SK-N-SH treated with all-trans-retinoic acid at 6 μM for 48 hours (cell line): ENCODE measurements at regions not wholly inside any gene's neighbourhood (a gene's known extent, or its start where the extent isn't known, plus 50 kb on each side); places are given as distances from the start of the nearest gene placed in this dataset.

Source experiments
- ATAC-seq: fragments of 200-7000 bp; cut with Tn5 transposase; 3 replicates; pipeline ENCODE4 v1.9.1; 2020; ENCODE audit warnings: mild to moderate bottlenecking, moderate library complexity
- ARNTL ChIP-seq: fragments of 450-650 bp; formaldehyde crosslinking; IDR thresholded peaks from 2 replicates; pipeline ENCODE4 v1.5.0; 2020; ENCODE audit warnings: low read depth, mild to moderate bottlenecking, moderate library complexity, borderline replicate concordance
- BACH2 ChIP-seq: fragments of 250-450 bp; sonication (Bioruptor Pico); IDR thresholded peaks from 2 replicates; pipeline ENCODE4 v1.9.0; 2021; ENCODE audit warnings: mild to moderate bottlenecking, borderline replicate concordance
- CSDC2 ChIP-seq: fragments of 250-450 bp; sonication (Bioruptor Pico); IDR thresholded peaks from 2 replicates; pipeline ENCODE4 v1.5.0; 2020; ENCODE audit warnings: mild to moderate bottlenecking, moderate library complexity
- ESRRG ChIP-seq: fragments of 250-450 bp; sonication (Bioruptor Pico); IDR thresholded peaks from 2 replicates; pipeline ENCODE4 v1.6.1; 2021; ENCODE audit warnings: mild to moderate bottlenecking
- GLIS3 ChIP-seq: fragments of 250-450 bp; sonication (Bioruptor Pico); IDR thresholded peaks from 2 replicates; pipeline ENCODE4 v1.5.0; 2020; ENCODE audit warnings: mild to moderate bottlenecking, moderate library complexity
- ISL1 ChIP-seq: fragments of 250-450 bp; sonication (Bioruptor Pico); IDR thresholded peaks from 2 replicates; pipeline ENCODE4 v2.1.2; 2022; ENCODE audit warnings: mild to moderate bottlenecking, moderate library complexity
- OSR1 ChIP-seq: fragments of 250-450 bp; sonication (Bioruptor Pico); IDR thresholded peaks from 2 replicates; pipeline ENCODE4 v1.8.0; 2022; ENCODE audit warnings: moderate library complexity, mild to moderate bottlenecking, inconsistent platforms
- PPARA ChIP-seq: fragments of 250-450 bp; sonication (Bioruptor Pico); IDR thresholded peaks from 2 replicates; pipeline ENCODE4 v1.5.0; 2020; ENCODE audit warnings: mild to moderate bottlenecking, borderline replicate concordance
- RARB ChIP-seq: fragments of 250-450 bp; sonication (Bioruptor Pico); IDR thresholded peaks from 2 replicates; pipeline ENCODE4 v1.8.0; 2021; ENCODE audit warnings: mild to moderate bottlenecking, moderate library complexity
- SNAI2 ChIP-seq: fragments of 250-450 bp; sonication (Bioruptor Pico); IDR thresholded peaks from 2 replicates; pipeline ENCODE4 v1.5.0; 2020; ENCODE audit warnings: mild to moderate bottlenecking, moderate library complexity
- TCF4 ChIP-seq: fragments of 250-450 bp; sonication (Bioruptor Pico); IDR thresholded peaks from 2 replicates; pipeline ENCODE4 v1.8.0; 2021; ENCODE audit warnings: mild to moderate bottlenecking, moderate library complexity, borderline replicate concordance
- TOX ChIP-seq: fragments of 250-450 bp; sonication (Bioruptor Pico); IDR thresholded peaks from 2 replicates; pipeline ENCODE4 v1.8.0; 2021; ENCODE audit warnings: mild to moderate bottlenecking, moderate library complexity, borderline replicate concordance
- ZC3H10 ChIP-seq: fragments of 250-450 bp; sonication (Bioruptor Pico); IDR thresholded peaks from 2 replicates; pipeline ENCODE4 v1.5.1; 2021; ENCODE audit warnings: mild to moderate bottlenecking, moderate library complexity
- ZFP3 ChIP-seq: fragments of 250-450 bp; sonication (Bioruptor Pico); IDR thresholded peaks from 2 replicates; pipeline ENCODE4 v1.5.0; 2020; ENCODE audit warnings: mild to moderate bottlenecking, moderate library complexity
- ZFP30 ChIP-seq: fragments of 450-650 bp; formaldehyde crosslinking; IDR thresholded peaks from 2 replicates; pipeline ENCODE4 v1.5.0; 2022; ENCODE audit warnings: mild to moderate bottlenecking, moderate library complexity
- ZNF565 ChIP-seq: fragments of 450-650 bp; formaldehyde crosslinking; conservative IDR thresholded peaks from 2 replicates; pipeline ENCODE4 v1.5.0; 2020; ENCODE audit warnings: low read depth, mild to moderate bottlenecking, moderate library complexity
- ZNF70 ChIP-seq: fragments of 450-650 bp; formaldehyde crosslinking; IDR thresholded peaks from 2 replicates; pipeline ENCODE4 v1.5.0; 2020; ENCODE audit warnings: mild to moderate bottlenecking, moderate library complexity
- ZNF8 ChIP-seq: fragments of 450-650 bp; formaldehyde crosslinking; IDR thresholded peaks from 2 replicates; pipeline ENCODE4 v1.5.0; 2020; ENCODE audit warnings: mild to moderate bottlenecking, moderate library complexity
- TF ChIP-seq, protein P1 (sequence below): fragments of 250-450 bp; sonication (Bioruptor Pico); IDR thresholded peaks from 2 replicates; pipeline ENCODE4 v1.8.0; 2021; ENCODE audit warnings: low read depth, mild to moderate bottlenecking, moderate library complexity, borderline replicate concordance
- TF ChIP-seq, protein P2 (sequence below): fragments of 250-450 bp; sonication (Bioruptor Pico); IDR thresholded peaks from 2 replicates; pipeline ENCODE4 v1.8.0; 2020; ENCODE audit warnings: mild to moderate bottlenecking, moderate library complexity, borderline replicate concordance
- TF ChIP-seq, protein P3 (sequence below): fragments of 250-450 bp; sonication (Bioruptor Pico); IDR thresholded peaks from 2 replicates; pipeline ENCODE4 v1.5.0; 2020; ENCODE audit warnings: mild to moderate bottlenecking, moderate library complexity
- TF ChIP-seq, protein P4 (sequence below): fragments of 250-450 bp; sonication (Bioruptor Pico); IDR thresholded peaks from 2 replicates; pipeline ENCODE4 v1.5.1; 2020; ENCODE audit warnings: low read depth, mild to moderate bottlenecking, moderate library complexity

DNA sequence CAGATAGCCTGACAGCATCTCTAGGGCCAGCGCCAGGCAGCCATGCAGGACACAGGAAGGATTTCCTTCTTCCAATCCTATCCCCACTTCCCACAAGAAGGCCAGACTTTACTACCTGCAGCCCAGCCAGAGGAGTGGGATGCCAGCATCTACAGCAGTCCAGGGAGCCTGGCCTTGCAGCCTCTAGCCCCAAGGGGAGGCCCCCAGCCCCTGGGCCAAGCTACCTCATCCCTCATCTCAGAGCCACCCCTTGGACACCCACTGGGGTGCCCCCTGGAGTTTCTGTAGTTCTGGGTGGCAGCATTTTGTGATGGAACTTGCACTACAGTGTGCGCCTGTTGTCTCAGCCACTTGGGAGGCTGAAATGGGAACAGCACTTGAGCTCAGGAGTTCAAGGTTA, 170.8 kb upstream of the PODXL start:
- TF ChIP-seq RARB, result no peak
- TF ChIP-seq, protein P1, sequence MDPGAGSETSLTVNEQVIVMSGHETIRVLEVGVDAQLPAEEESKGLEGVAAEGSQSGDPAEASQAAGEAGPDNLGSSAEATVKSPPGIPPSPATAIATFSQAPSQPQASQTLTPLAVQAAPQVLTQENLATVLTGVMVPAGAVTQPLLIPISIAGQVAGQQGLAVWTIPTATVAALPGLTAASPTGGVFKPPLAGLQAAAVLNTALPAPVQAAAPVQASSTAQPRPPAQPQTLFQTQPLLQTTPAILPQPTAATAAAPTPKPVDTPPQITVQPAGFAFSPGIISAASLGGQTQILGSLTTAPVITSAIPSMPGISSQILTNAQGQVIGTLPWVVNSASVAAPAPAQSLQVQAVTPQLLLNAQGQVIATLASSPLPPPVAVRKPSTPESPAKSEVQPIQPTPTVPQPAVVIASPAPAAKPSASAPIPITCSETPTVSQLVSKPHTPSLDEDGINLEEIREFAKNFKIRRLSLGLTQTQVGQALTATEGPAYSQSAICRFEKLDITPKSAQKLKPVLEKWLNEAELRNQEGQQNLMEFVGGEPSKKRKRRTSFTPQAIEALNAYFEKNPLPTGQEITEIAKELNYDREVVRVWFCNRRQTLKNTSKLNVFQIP (CRISPR knock-in tag), result no peak
- TF ChIP-seq OSR1, result no peak
- no peak for TF ChIP-seq ZNF565 (CRISPR knock-in tag)
- no peak for TF ChIP-seq PPARA
- TF ChIP-seq ZNF70 (CRISPR knock-in tag), result no peak
- TF ChIP-seq ISL1 (CRISPR knock-in tag), result no peak
- TF ChIP-seq ZFP30 (CRISPR knock-in tag), result no peak
- no peak for TF ChIP-seq TCF4

DNA sequence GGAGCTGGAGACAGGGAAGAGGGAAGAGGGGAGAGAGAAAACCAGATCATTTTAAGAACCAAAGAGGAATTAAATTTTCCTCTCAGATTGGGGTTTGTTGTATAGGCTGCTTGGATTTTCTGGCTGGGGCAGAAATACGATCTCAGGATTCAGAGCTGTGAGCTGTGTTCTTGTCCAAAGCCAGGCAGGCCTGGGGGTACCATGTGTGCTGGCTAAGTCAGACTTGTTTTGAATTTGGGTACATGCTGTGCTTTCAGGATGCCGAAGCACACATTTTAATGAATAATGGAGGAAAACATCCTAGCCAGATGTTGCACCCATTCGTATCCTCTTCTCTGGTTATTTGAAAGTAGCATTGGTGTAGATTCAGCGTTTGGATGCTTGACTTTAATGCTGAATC, 170.3 kb upstream of the PODXL start:
- no peak; the same call in 2 of the 3 replicates for ATAC-seq
- TF ChIP-seq ZFP30 (CRISPR knock-in tag) (no peak), ZNF565 (CRISPR knock-in tag) (no peak), RARB (no peak)
- TF ChIP-seq, all 23 proteins: peak for 0

More for the DNA sequence above, 170.8 kb upstream of the PODXL start:
- ATAC-seq, result no peak

DNA sequence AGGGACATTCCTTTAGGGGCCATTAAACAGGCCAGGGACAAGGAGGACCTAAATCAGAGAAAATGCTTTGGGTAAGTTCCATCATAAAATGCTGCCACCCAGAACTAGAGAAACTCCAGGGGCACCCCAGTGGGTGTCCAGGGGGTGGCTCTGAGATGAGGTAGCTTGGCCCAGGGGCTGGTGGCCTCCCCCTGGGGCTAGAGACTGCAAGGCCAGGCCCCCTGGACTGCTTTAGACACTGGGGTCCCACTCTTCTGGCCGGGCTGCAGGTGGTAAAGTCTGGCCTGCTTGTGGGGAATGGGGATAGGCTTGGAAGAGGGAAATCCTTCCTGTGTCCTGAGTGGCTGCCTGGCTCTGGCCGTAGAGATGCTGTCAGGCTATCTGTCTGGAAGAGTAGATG, 169.6 kb upstream of the PODXL start:
- TF ChIP-seq GLIS3 (CRISPR knock-in tag) (no peak), TCF4 (no peak), ZNF8 (CRISPR knock-in tag) (no peak), RARB (no peak), ZNF70 (CRISPR knock-in tag) (no peak), SNAI2 (CRISPR knock-in tag) (no peak)
- ATAC-seq, result no peak

DNA sequence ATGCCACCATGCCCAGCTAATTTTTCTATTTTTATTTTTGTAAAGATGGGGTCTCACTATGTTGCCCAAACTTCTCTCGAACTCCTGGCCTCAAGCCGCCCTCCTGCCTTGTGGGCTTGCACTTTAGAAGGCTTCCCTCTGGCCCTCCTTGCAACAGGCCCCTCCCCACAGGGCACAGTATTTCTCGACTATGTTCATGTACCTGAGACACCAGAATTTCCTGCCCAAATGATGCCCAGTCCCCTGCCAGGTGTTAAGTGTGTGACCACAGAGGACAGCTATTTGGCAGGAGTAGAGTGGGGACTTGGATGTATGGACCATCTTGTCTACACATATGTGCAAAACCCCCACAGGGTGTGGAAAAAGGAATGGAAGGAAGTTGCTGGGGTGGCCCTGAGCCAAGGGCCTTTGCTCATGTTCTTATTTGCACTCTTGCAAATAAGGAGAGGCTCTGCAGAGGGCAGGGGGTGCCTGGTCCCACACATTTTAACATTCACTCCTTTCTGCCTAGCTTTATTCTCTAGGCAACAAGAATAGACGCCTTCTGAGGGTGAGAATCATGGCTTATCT, 168.4 kb upstream of the PODXL start:
- TF ChIP-seq GLIS3 (CRISPR knock-in tag) (no peak), BACH2 (CRISPR knock-in tag) (no peak), ZFP3 (CRISPR knock-in tag) (no peak), ZC3H10 (CRISPR knock-in tag) (no peak), ISL1 (CRISPR knock-in tag) (no peak), OSR1 (no peak), SNAI2 (CRISPR knock-in tag) (no peak)
- TF ChIP-seq, protein P1 (CRISPR knock-in tag), result no peak
- ATAC-seq, result no peak

DNA sequence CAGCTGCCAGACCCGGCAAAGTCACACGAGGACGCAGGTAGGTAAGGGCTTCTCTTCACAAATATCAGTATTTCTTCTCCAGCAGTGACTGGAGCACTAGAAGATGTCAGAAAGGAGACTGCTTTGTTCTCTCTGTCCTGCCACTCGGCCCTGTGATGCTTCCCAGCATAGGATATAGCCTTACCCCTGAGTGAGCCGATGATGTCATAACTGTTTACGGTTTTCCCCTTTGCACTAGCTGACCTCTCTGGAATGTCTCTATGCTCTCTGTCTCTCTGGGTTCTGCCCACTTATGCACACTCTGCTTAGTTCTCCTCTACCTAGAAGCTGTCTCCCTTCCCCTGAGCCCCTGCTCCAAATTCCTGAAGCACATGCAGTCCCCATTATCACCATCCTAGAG, 167.5 kb upstream of the PODXL start:
- TF ChIP-seq CSDC2 (no peak), ARNTL (CRISPR knock-in tag) (no peak), TOX (CRISPR knock-in tag) (no peak)
- ATAC-seq, result peak; percentile 68

DNA sequence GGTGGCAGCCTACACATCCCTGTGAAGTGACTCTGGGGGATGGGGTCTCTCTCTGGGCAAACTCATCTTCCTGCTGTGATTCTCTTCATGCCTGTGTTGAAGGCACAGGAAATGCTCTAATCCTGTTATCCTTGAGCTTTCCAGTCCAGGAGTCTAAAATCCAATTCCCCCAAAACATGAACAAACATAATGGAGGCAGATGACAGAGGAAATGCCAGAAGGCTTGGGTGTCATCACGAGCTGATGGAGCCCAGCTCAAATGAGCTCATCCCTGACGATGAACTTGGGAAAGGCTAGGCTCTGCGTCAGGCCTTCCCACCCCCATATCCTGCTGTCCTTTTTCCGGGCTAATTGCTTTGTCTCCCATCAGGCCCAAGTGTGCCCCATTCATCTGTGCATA, 165.9 kb upstream of the PODXL start:
- ATAC-seq, result no peak
- TF ChIP-seq ZNF70 (CRISPR knock-in tag) (no peak), SNAI2 (CRISPR knock-in tag) (no peak), ISL1 (CRISPR knock-in tag) (no peak), ZFP3 (CRISPR knock-in tag) (no peak), ESRRG (CRISPR knock-in tag) (no peak), RARB (no peak), CSDC2 (no peak), BACH2 (CRISPR knock-in tag) (no peak), TCF4 (no peak), OSR1 (no peak), ZFP30 (CRISPR knock-in tag) (no peak), TOX (CRISPR knock-in tag) (no peak), PPARA (no peak), ZC3H10 (CRISPR knock-in tag) (no peak), GLIS3 (CRISPR knock-in tag) (no peak)
- TF ChIP-seq, protein P2, sequence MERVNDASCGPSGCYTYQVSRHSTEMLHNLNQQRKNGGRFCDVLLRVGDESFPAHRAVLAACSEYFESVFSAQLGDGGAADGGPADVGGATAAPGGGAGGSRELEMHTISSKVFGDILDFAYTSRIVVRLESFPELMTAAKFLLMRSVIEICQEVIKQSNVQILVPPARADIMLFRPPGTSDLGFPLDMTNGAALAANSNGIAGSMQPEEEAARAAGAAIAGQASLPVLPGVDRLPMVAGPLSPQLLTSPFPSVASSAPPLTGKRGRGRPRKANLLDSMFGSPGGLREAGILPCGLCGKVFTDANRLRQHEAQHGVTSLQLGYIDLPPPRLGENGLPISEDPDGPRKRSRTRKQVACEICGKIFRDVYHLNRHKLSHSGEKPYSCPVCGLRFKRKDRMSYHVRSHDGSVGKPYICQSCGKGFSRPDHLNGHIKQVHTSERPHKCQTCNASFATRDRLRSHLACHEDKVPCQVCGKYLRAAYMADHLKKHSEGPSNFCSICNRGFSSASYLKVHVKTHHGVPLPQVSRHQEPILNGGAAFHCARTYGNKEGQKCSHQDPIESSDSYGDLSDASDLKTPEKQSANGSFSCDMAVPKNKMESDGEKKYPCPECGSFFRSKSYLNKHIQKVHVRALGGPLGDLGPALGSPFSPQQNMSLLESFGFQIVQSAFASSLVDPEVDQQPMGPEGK, result no peak
- TF ChIP-seq, protein P3, sequence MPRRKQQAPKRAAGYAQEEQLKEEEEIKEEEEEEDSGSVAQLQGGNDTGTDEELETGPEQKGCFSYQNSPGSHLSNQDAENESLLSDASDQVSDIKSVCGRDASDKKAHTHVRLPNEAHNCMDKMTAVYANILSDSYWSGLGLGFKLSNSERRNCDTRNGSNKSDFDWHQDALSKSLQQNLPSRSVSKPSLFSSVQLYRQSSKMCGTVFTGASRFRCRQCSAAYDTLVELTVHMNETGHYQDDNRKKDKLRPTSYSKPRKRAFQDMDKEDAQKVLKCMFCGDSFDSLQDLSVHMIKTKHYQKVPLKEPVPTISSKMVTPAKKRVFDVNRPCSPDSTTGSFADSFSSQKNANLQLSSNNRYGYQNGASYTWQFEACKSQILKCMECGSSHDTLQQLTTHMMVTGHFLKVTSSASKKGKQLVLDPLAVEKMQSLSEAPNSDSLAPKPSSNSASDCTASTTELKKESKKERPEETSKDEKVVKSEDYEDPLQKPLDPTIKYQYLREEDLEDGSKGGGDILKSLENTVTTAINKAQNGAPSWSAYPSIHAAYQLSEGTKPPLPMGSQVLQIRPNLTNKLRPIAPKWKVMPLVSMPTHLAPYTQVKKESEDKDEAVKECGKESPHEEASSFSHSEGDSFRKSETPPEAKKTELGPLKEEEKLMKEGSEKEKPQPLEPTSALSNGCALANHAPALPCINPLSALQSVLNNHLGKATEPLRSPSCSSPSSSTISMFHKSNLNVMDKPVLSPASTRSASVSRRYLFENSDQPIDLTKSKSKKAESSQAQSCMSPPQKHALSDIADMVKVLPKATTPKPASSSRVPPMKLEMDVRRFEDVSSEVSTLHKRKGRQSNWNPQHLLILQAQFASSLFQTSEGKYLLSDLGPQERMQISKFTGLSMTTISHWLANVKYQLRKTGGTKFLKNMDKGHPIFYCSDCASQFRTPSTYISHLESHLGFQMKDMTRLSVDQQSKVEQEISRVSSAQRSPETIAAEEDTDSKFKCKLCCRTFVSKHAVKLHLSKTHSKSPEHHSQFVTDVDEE (CRISPR knock-in tag), result no peak
- TF ChIP-seq, protein P4, sequence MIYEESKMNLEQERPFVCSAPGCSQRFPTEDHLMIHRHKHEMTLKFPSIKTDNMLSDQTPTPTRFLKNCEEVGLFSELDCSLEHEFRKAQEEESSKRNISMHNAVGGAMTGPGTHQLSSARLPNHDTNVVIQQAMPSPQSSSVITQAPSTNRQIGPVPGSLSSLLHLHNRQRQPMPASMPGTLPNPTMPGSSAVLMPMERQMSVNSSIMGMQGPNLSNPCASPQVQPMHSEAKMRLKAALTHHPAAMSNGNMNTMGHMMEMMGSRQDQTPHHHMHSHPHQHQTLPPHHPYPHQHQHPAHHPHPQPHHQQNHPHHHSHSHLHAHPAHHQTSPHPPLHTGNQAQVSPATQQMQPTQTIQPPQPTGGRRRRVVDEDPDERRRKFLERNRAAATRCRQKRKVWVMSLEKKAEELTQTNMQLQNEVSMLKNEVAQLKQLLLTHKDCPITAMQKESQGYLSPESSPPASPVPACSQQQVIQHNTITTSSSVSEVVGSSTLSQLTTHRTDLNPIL (CRISPR knock-in tag), result no peak
